ENCODE measurements at regions not wholly inside any gene's neighbourhood (a gene's known extent, or its start where the extent isn't known, plus 50 kb on each side); places are given as distances from the start of the nearest gene placed in this dataset.

DNA sequence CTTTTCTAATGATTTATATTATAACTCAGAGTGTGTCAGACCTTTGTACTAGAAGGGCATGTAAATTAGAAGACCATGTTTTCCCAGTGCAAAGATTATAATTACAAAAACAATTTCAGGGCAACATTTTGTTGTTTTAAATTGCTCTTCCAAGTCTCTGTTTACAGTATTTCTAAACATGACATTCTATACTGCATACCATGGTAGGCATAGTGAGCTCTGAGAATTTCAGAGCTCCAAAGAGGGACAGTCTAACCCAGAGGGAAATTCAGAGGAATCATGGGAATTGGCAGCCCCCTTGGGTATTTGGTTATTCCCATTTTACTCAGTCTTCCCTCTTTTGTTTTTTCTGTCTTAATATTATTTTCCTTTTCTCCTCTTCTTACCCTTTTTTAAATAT lies 361.5 kb upstream of the SEMA6D start:
- no peak for DNase-seq (ENCODE audit: insufficient read length, low spot score)
- TF ChIP-seq SPI1 (IDR thresholded peaks at IDR 0.05; ENCODE audit: low read depth, low read length) (no peak), POU2F2 (IDR thresholded peaks at IDR 0.05; ENCODE audit: low read depth, low read length) (no peak), POLR2AphosphoS5 (IDR thresholded peaks at IDR 0.05; ENCODE audit: low read depth, low read length) (no peak), POLR2A (IDR thresholded peaks at IDR 0.05; ENCODE audit: low read depth, low read length) (no peak), PAX5 (IDR thresholded peaks at IDR 0.05; ENCODE audit: insufficient read depth, low read length, severe bottlenecking) (no peak), TAF1 (IDR thresholded peaks at IDR 0.05; ENCODE audit: low read depth, low read length) (no peak)
- FAIRE-seq = no peak

GRCh38 chr15:47356297-47356696 lies 361.0 kb upstream of the SEMA6D start:
- no peak for DNase-seq (ENCODE audit: insufficient read length, low spot score)
- no peak for FAIRE-seq
- TF ChIP-seq POU2F2 (IDR thresholded peaks at IDR 0.05; ENCODE audit: low read depth, low read length) (no peak), POLR2A (IDR thresholded peaks at IDR 0.05; ENCODE audit: low read depth, low read length) (no peak), SPI1 (IDR thresholded peaks at IDR 0.05; ENCODE audit: low read depth, low read length) (no peak), POLR2AphosphoS5 (IDR thresholded peaks at IDR 0.05; ENCODE audit: low read depth, low read length) (no peak)

- DNase-seq (ENCODE audit: insufficient read length, low spot score) = no peak
- no peak for FAIRE-seq
- TF ChIP-seq SPI1 (IDR thresholded peaks at IDR 0.05; ENCODE audit: low read depth, low read length) = no peak
- TF ChIP-seq TAF1 (IDR thresholded peaks at IDR 0.05; ENCODE audit: low read depth, low read length) = no peak
- TF ChIP-seq PAX5 (IDR thresholded peaks at IDR 0.05; ENCODE audit: insufficient read depth, low read length, severe bottlenecking) = no peak
- TF ChIP-seq POLR2A (IDR thresholded peaks at IDR 0.05; ENCODE audit: low read depth, low read length) = no peak
- TF ChIP-seq POU2F2 (IDR thresholded peaks at IDR 0.05; ENCODE audit: low read depth, low read length) = no peak
- no peak for TF ChIP-seq POLR2AphosphoS5 (IDR thresholded peaks at IDR 0.05; ENCODE audit: low read depth, low read length)
These were observed 358.4 kb upstream of the SEMA6D start for GRCh38 chr15:47358876-47359275.

- no peak for FAIRE-seq
- TF ChIP-seq POLR2AphosphoS5 (IDR thresholded peaks at IDR 0.05; ENCODE audit: low read depth, low read length) = no peak
- no peak for TF ChIP-seq POLR2A (IDR thresholded peaks at IDR 0.05; ENCODE audit: low read depth, low read length)
- TF ChIP-seq SPI1 (IDR thresholded peaks at IDR 0.05; ENCODE audit: low read depth, low read length) = no peak
- TF ChIP-seq POU2F2 (IDR thresholded peaks at IDR 0.05; ENCODE audit: low read depth, low read length) = no peak
- no peak for TF ChIP-seq PAX5 (IDR thresholded peaks at IDR 0.05; ENCODE audit: insufficient read depth, low read length, severe bottlenecking)
- no peak for TF ChIP-seq TAF1 (IDR thresholded peaks at IDR 0.05; ENCODE audit: low read depth, low read length)
- no peak for DNase-seq (ENCODE audit: insufficient read length, low spot score)
These were observed 357.0 kb upstream of the SEMA6D start for GRCh38 chr15:47360305-47360704.

GRCh38 chr15:47362118-47362905 lies 355.0 kb upstream of the SEMA6D start:
- DNase-seq (ENCODE audit: insufficient read length, low spot score) (no peak), FAIRE-seq (no peak)
- TF ChIP-seq POLR2AphosphoS5 (IDR thresholded peaks at IDR 0.05; ENCODE audit: low read depth, low read length) = no peak
- no peak for TF ChIP-seq SPI1 (IDR thresholded peaks at IDR 0.05; ENCODE audit: low read depth, low read length)
- no peak for TF ChIP-seq PAX5 (IDR thresholded peaks at IDR 0.05; ENCODE audit: insufficient read depth, low read length, severe bottlenecking)
- TF ChIP-seq POU2F2 (IDR thresholded peaks at IDR 0.05; ENCODE audit: low read depth, low read length) = no peak
- no peak for TF ChIP-seq POLR2A (IDR thresholded peaks at IDR 0.05; ENCODE audit: low read depth, low read length)
- TF ChIP-seq TAF1 (IDR thresholded peaks at IDR 0.05; ENCODE audit: low read depth, low read length) = no peak

- DNase-seq (ENCODE audit: insufficient read length, low spot score) (no peak), FAIRE-seq (no peak)
- TF ChIP-seq SPI1 (IDR thresholded peaks at IDR 0.05; ENCODE audit: low read depth, low read length) = no peak
- TF ChIP-seq PAX5 (IDR thresholded peaks at IDR 0.05; ENCODE audit: insufficient read depth, low read length, severe bottlenecking) = no peak
- TF ChIP-seq TAF1 (IDR thresholded peaks at IDR 0.05; ENCODE audit: low read depth, low read length) = no peak
- TF ChIP-seq POU2F2 (IDR thresholded peaks at IDR 0.05; ENCODE audit: low read depth, low read length) = no peak
- TF ChIP-seq POLR2A (IDR thresholded peaks at IDR 0.05; ENCODE audit: low read depth, low read length) = no peak
- no peak for TF ChIP-seq POLR2AphosphoS5 (IDR thresholded peaks at IDR 0.05; ENCODE audit: low read depth, low read length)
These were observed 353.7 kb upstream of the SEMA6D start for GRCh38 chr15:47363653-47364052.

DNA sequence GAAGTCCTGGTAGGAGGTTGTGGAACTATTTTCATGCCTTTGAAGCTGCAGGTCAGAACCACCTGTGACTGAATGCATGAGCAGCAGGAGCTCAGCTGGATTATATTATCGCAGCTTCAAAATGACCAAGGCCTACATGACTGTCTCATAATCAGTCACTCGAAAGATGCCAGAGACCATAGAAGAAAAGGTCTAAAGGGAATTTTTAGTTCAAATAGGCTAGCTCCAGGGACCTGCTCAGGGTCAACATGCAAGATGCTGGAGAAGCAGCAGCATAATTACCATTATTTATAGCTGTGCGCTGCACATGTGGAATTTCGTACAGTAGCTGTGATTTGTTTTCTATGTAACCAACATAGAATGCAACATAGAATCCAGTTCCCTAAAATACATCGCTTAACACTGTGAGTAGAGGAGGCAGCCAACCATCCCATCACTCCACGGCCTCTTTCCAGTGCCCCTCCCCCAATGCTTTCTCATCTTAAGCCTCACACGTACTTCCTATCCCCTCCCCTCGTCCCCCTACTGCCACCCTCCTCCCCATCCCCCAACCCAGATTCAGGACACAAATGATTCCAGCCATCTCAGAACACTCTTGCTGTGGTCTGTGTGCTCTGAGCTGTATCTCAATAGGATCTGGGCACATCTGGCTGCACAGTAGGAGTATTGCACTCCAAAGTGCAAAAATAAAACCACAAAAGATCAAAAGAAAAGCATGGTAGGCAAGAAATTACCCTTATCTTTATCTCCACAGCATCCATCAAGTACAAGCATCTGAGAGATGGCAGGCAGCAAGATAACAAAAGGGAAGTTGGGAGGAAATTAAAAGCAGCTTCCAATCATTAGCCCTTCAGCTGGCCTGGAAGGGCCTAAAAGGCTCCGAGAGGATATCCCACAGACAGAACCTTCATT lies 352.8 kb upstream of the SEMA6D start:
- no peak for FAIRE-seq
- no peak for DNase-seq (ENCODE audit: insufficient read length, low spot score)
- TF ChIP-seq TAF1 (IDR thresholded peaks at IDR 0.05; ENCODE audit: low read depth, low read length) = no peak
- TF ChIP-seq SPI1 (IDR thresholded peaks at IDR 0.05; ENCODE audit: low read depth, low read length) = no peak
- no peak for TF ChIP-seq POU2F2 (IDR thresholded peaks at IDR 0.05; ENCODE audit: low read depth, low read length)
- TF ChIP-seq POLR2A (IDR thresholded peaks at IDR 0.05; ENCODE audit: low read depth, low read length) = no peak
- TF ChIP-seq PAX5 (IDR thresholded peaks at IDR 0.05; ENCODE audit: insufficient read depth, low read length, severe bottlenecking) = no peak
- TF ChIP-seq POLR2AphosphoS5 (IDR thresholded peaks at IDR 0.05; ENCODE audit: low read depth, low read length) = no peak

DNA sequence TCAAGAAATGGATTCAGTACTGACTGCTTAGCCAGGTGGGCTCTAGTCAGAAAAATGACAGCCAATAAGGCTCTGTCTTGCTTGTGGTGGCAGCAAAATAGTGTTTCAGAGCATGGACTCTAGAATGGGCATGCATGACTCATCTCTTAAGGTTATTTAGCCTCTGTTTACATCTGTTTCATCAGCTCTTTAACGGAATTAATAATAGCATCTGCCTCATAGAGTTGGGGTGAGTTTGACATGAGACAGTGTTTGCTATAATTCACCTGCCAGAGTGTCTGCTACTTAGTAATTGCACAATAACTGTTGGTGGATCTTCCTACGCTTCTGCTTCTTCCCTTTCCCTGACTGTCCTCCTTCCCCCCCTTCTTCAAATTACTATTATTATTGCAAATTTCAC lies 350.4 kb upstream of the SEMA6D start:
- no peak for FAIRE-seq
- DNase-seq (ENCODE audit: insufficient read length, low spot score) = no peak
- no peak for TF ChIP-seq POLR2A (IDR thresholded peaks at IDR 0.05; ENCODE audit: low read depth, low read length)
- no peak for TF ChIP-seq SPI1 (IDR thresholded peaks at IDR 0.05; ENCODE audit: low read depth, low read length)
- TF ChIP-seq POLR2AphosphoS5 (IDR thresholded peaks at IDR 0.05; ENCODE audit: low read depth, low read length) = no peak
- TF ChIP-seq TAF1 (IDR thresholded peaks at IDR 0.05; ENCODE audit: low read depth, low read length) = no peak
- TF ChIP-seq PAX5 (IDR thresholded peaks at IDR 0.05; ENCODE audit: insufficient read depth, low read length, severe bottlenecking) = no peak
- no peak for TF ChIP-seq POU2F2 (IDR thresholded peaks at IDR 0.05; ENCODE audit: low read depth, low read length)
